K562 (cell line): ENCODE measurements at regions not wholly inside any gene's neighbourhood (a gene's known extent, or its start where the extent isn't known, plus 50 kb on each side); places are given as distances from the start of the nearest gene placed in this dataset.

Experiments used
- CBFA2T2 ChIP-seq: fragments of 450-650 bp; conservative IDR thresholded peaks from 2 replicates; pipeline ENCODE4 v1.6.1; 2017; ENCODE audit warnings: mild to moderate bottlenecking
- GATAD2B ChIP-seq: fragments of 450-650 bp; IDR thresholded peaks from 2 replicates; pipeline ENCODE4 v1.6.1; 2017; ENCODE audit warnings: mild to moderate bottlenecking, borderline replicate concordance
- JUN ChIP-seq, 2 experiments: sonication (generic) in 1 of 2; formaldehyde crosslinking in 1 of 2; IDR thresholded peaks; 2 replicates each; pipeline versions ENCODE4 v1.6.1 to v1.8.0; 2012 to 2022; ENCODE audit warnings: borderline replicate concordance in 2 of 2, mild to moderate bottlenecking in 2 of 2, improper control_type of control experiment in 1 of 2, low read depth in 1 of 2, low read length in 1 of 2, missing genetic modification reagents in 1 of 2
- MAFG ChIP-seq: fragments of 450-650 bp; conservative IDR thresholded peaks from 2 replicates; pipeline ENCODE4 v1.6.1; 2016; ENCODE audit warnings: missing genetic modification characterization, missing compliant biosample characterization
- RAD21 ChIP-seq, 2 experiments: fragments of 250-450 bp in 1 of 2; fragments of 450-650 bp in 1 of 2; sonication (Bioruptor Pico) in 1 of 2; formaldehyde crosslinking in 1 of 2; IDR thresholded peaks in 1 of 2; conservative IDR thresholded peaks in 1 of 2; 2 replicates each; pipeline versions ENCODE4 v1.4.0 to v1.8.0; 2020 to 2022; ENCODE audit warnings: mild to moderate bottlenecking in 2 of 2, moderate library complexity in 1 of 2
- TF ChIP-seq, protein P1 (sequence below): fragments of 150-350 bp; IDR thresholded peaks from 2 replicates; pipeline ENCODE4 v1.6.1; 2014; ENCODE audit warnings: low read depth, mild to moderate bottlenecking, low read length, borderline replicate concordance
- TF ChIP-seq, protein P2 (sequence below), 3 experiments: IDR thresholded peaks in 2 of 3; conservative IDR thresholded peaks in 1 of 3; 2 replicates each; pipeline ENCODE4 v1.5.1; 2011 to 2012; ENCODE audit warnings: low read length in 3 of 3, mild to moderate bottlenecking in 3 of 3, control low read depth in 2 of 3, improper control_type of control experiment in 1 of 3, inconsistent platforms in 1 of 3, low read depth in 1 of 3, mixed read lengths in 1 of 3, moderate library complexity in 1 of 3; ENCODE audit not compliant: insufficient read depth in 2 of 3
- TF ChIP-seq, protein P3 (sequence below), 2 experiments: fragments of 450-650 bp in 1 of 2; IDR thresholded peaks; 2 replicates each; pipeline ENCODE4 v1.6.1; 2011 to 2017; ENCODE audit warnings: low read depth in 2 of 2, antibody characterized with exemption in 1 of 2, borderline replicate concordance in 1 of 2, low read length in 1 of 2, mild to moderate bottlenecking in 1 of 2, mixed read lengths in 1 of 2; ENCODE audit not compliant: control insufficient read depth in 1 of 2
- TF ChIP-seq, protein P4 (sequence below): sonication (generic); formaldehyde crosslinking; IDR thresholded peaks from 2 replicates; pipeline ENCODE4 v1.8.1; 2023; ENCODE audit warnings: mild to moderate bottlenecking, missing genetic modification reagents
- TF ChIP-seq, protein P5 (sequence below): sonication (generic); formaldehyde crosslinking; IDR thresholded peaks from 2 replicates; pipeline ENCODE4 v1.8.0; 2023; ENCODE audit warnings: mild to moderate bottlenecking, missing genetic modification reagents
- TF ChIP-seq, protein P6 (sequence below): sonication (generic); formaldehyde crosslinking; IDR thresholded peaks from 2 replicates; pipeline ENCODE4 v1.8.1; 2023; ENCODE audit warnings: mild to moderate bottlenecking, missing genetic modification reagents

DNA sequence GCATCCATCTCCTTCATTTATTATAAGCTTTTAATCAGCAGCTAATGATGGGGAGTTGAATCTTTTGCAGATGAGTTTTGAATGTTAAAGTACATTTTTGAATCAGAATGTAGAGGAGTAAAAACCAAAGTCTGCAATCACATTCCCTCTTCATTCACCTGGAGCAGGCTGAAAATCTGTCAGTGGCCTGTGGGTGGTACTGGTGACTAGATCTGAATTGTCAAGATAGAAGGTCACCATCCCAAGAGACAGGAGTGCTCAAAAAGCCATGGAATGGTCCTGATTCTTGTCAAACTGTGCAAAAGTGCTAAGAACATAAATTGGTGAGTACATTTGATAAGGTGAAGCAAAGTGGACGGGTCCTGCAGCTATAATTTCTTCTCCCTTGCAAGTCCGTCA is 881.3 kb upstream of the NR2F2 start (continued):
- TF ChIP-seq, protein P1, sequence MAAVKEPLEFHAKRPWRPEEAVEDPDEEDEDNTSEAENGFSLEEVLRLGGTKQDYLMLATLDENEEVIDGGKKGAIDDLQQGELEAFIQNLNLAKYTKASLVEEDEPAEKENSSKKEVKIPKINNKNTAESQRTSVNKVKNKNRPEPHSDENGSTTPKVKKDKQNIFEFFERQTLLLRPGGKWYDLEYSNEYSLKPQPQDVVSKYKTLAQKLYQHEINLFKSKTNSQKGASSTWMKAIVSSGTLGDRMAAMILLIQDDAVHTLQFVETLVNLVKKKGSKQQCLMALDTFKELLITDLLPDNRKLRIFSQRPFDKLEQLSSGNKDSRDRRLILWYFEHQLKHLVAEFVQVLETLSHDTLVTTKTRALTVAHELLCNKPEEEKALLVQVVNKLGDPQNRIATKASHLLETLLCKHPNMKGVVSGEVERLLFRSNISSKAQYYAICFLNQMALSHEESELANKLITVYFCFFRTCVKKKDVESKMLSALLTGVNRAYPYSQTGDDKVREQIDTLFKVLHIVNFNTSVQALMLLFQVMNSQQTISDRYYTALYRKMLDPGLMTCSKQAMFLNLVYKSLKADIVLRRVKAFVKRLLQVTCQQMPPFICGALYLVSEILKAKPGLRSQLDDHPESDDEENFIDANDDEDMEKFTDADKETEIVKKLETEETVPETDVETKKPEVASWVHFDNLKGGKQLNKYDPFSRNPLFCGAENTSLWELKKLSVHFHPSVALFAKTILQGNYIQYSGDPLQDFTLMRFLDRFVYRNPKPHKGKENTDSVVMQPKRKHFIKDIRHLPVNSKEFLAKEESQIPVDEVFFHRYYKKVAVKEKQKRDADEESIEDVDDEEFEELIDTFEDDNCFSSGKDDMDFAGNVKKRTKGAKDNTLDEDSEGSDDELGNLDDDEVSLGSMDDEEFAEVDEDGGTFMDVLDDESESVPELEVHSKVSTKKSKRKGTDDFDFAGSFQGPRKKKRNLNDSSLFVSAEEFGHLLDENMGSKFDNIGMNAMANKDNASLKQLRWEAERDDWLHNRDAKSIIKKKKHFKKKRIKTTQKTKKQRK = no peak
- TF ChIP-seq, protein P2, sequence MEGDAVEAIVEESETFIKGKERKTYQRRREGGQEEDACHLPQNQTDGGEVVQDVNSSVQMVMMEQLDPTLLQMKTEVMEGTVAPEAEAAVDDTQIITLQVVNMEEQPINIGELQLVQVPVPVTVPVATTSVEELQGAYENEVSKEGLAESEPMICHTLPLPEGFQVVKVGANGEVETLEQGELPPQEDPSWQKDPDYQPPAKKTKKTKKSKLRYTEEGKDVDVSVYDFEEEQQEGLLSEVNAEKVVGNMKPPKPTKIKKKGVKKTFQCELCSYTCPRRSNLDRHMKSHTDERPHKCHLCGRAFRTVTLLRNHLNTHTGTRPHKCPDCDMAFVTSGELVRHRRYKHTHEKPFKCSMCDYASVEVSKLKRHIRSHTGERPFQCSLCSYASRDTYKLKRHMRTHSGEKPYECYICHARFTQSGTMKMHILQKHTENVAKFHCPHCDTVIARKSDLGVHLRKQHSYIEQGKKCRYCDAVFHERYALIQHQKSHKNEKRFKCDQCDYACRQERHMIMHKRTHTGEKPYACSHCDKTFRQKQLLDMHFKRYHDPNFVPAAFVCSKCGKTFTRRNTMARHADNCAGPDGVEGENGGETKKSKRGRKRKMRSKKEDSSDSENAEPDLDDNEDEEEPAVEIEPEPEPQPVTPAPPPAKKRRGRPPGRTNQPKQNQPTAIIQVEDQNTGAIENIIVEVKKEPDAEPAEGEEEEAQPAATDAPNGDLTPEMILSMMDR (IDR thresholded peaks at IDR 0.05 in 2 of 3, conservative IDR thresholded peaks at IDR 0.05 in 1 of 3; ENCODE audit: insufficient read depth in 2 of 3, low read depth in 1 of 3, low read length in 3 of 3) = peak in 1 of 3 experiments; percentile 26; a peak in 1 of 6 replicates
- TF ChIP-seq, protein P3, sequence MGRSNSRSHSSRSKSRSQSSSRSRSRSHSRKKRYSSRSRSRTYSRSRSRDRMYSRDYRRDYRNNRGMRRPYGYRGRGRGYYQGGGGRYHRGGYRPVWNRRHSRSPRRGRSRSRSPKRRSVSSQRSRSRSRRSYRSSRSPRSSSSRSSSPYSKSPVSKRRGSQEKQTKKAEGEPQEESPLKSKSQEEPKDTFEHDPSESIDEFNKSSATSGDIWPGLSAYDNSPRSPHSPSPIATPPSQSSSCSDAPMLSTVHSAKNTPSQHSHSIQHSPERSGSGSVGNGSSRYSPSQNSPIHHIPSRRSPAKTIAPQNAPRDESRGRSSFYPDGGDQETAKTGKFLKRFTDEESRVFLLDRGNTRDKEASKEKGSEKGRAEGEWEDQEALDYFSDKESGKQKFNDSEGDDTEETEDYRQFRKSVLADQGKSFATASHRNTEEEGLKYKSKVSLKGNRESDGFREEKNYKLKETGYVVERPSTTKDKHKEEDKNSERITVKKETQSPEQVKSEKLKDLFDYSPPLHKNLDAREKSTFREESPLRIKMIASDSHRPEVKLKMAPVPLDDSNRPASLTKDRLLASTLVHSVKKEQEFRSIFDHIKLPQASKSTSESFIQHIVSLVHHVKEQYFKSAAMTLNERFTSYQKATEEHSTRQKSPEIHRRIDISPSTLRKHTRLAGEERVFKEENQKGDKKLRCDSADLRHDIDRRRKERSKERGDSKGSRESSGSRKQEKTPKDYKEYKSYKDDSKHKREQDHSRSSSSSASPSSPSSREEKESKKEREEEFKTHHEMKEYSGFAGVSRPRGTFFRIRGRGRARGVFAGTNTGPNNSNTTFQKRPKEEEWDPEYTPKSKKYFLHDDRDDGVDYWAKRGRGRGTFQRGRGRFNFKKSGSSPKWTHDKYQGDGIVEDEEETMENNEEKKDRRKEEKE (IDR thresholded peaks at IDR 0.05; ENCODE audit: borderline replicate concordance in 1 of 2, control insufficient read depth in 1 of 2, low read depth in 2 of 2, low read length in 1 of 2) = no peak
- TF ChIP-seq, protein P4, sequence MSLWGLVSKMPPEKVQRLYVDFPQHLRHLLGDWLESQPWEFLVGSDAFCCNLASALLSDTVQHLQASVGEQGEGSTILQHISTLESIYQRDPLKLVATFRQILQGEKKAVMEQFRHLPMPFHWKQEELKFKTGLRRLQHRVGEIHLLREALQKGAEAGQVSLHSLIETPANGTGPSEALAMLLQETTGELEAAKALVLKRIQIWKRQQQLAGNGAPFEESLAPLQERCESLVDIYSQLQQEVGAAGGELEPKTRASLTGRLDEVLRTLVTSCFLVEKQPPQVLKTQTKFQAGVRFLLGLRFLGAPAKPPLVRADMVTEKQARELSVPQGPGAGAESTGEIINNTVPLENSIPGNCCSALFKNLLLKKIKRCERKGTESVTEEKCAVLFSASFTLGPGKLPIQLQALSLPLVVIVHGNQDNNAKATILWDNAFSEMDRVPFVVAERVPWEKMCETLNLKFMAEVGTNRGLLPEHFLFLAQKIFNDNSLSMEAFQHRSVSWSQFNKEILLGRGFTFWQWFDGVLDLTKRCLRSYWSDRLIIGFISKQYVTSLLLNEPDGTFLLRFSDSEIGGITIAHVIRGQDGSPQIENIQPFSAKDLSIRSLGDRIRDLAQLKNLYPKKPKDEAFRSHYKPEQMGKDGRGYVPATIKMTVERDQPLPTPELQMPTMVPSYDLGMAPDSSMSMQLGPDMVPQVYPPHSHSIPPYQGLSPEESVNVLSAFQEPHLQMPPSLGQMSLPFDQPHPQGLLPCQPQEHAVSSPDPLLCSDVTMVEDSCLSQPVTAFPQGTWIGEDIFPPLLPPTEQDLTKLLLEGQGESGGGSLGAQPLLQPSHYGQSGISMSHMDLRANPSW (CRISPR knock-in tag) = no peak
- TF ChIP-seq MAFG (tag) (no peak), CBFA2T2 (no peak), JUN (IDR thresholded peaks at IDR 0.05; ENCODE audit: borderline replicate concordance, low read depth, low read length) (no peak), JUN (CRISPR knock-in tag; IDR thresholded peaks at IDR 0.05; ENCODE audit: borderline replicate concordance) (no peak), RAD21 (CRISPR knock-in tag; conservative IDR thresholded peaks at IDR 0.05 in 1 of 2, IDR thresholded peaks at IDR 0.05 in 1 of 2) (peak in 1 of 2 experiments; percentile 37; a peak in 2 of 4 replicates), GATAD2B (no peak)
- TF ChIP-seq, protein P5, sequence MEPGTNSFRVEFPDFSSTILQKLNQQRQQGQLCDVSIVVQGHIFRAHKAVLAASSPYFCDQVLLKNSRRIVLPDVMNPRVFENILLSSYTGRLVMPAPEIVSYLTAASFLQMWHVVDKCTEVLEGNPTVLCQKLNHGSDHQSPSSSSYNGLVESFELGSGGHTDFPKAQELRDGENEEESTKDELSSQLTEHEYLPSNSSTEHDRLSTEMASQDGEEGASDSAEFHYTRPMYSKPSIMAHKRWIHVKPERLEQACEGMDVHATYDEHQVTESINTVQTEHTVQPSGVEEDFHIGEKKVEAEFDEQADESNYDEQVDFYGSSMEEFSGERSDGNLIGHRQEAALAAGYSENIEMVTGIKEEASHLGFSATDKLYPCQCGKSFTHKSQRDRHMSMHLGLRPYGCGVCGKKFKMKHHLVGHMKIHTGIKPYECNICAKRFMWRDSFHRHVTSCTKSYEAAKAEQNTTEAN (CRISPR knock-in tag) = no peak
- TF ChIP-seq, protein P6, sequence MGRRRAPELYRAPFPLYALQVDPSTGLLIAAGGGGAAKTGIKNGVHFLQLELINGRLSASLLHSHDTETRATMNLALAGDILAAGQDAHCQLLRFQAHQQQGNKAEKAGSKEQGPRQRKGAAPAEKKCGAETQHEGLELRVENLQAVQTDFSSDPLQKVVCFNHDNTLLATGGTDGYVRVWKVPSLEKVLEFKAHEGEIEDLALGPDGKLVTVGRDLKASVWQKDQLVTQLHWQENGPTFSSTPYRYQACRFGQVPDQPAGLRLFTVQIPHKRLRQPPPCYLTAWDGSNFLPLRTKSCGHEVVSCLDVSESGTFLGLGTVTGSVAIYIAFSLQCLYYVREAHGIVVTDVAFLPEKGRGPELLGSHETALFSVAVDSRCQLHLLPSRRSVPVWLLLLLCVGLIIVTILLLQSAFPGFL (CRISPR knock-in tag) = no peak
- TF ChIP-seq, all 486 proteins: peak for 2
